Body of pancreas (tissue), 4 donors: ENCODE measurements at regions not wholly inside any gene's neighbourhood (a gene's known extent, or its start where the extent isn't known, plus 50 kb on each side); places are given as distances from the start of the nearest gene placed in this dataset.
A peak's percentile ranks its signal among the peaks of the same experiment; 100 is the strongest.

Source experiments
- ATAC-seq: fragments of 150-250 bp; one replicate; pipeline ENCODE4 v1.9.1; 2016
- DNase-seq, 4 donors: peaks; one replicate each; pipeline ENCODE4 v3.0.0-alpha.2; 2019
- H3K27ac ChIP-seq, 4 donors: fragments of 200-600 bp; sonication (generic); 1 replicate in 3 of 4; 2 replicates in 1 of 4; pipeline versions ENCODE4 v1.5.1 to v1.6.1; 2016 to 2019; ENCODE audit warnings: mild to moderate bottlenecking in 1 of 4, mixed read lengths in 1 of 4, moderate library complexity in 1 of 4
- H3K27me3 ChIP-seq, 2 donors: fragments of 200-600 bp; sonication (generic); one replicate each; pipeline ENCODE4 v1.6.0; 2016; ENCODE audit warnings: mild to moderate bottlenecking in 1 of 2
- H3K36me3 ChIP-seq, 2 donors: fragments of 200-600 bp; sonication (generic); replicated peaks in 1 of 2; 2 replicates each; pipeline ENCODE4 v1.5.1; 2016; ENCODE audit warnings: low read depth in 2 of 2; ENCODE audit not compliant: insufficient read depth in 1 of 2
- H3K4me1 ChIP-seq: fragments of 200-600 bp; sonication (generic); one replicate; pipeline ENCODE4 v1.6.0; 2016
- H3K4me3 ChIP-seq, 2 donors: fragments of 200-600 bp; sonication (generic); 1 replicate in 1 of 2; 2 replicates in 1 of 2; pipeline ENCODE4 v1.5.1; 2016 to 2019
- H3K9me3 ChIP-seq, 3 donors: fragments of 200-600 bp; sonication (generic); 1 replicate in 2 of 3; 2 replicates in 1 of 3; pipeline ENCODE4 v1.5.1; 2016
- POLR2A ChIP-seq, 3 donors: fragments of 450-650 bp; IDR thresholded peaks; one replicate each; pipeline ENCODE4 v1.6.1; 2016; ENCODE audit warnings: antibody characterized with exemption in 3 of 3, mild to moderate bottlenecking in 2 of 3
- WGBS, 2 donors: methylation state at CpG; one replicate each; pipeline ENCODE4 v1.1.5; 2017; 5-methylcytosine and 5-hydroxymethylcytosine counted together
- intact Hi-C: fragments of 100-400 bp; cut with DNase I; formaldehyde crosslinking; loops from one replicate; pipeline ENCODE4 v1.15.1; 2023
- TF ChIP-seq, protein P1 (sequence below), 7 experiments: fragments of 450-650 bp in 4 of 7; fragments of 200-600 bp in 3 of 7; sonication (generic) in 3 of 7; IDR thresholded peaks; one replicate each; pipeline ENCODE4 v1.5.1; 2016 to 2019; ENCODE audit warnings: antibody characterized with exemption in 7 of 7

DNA sequence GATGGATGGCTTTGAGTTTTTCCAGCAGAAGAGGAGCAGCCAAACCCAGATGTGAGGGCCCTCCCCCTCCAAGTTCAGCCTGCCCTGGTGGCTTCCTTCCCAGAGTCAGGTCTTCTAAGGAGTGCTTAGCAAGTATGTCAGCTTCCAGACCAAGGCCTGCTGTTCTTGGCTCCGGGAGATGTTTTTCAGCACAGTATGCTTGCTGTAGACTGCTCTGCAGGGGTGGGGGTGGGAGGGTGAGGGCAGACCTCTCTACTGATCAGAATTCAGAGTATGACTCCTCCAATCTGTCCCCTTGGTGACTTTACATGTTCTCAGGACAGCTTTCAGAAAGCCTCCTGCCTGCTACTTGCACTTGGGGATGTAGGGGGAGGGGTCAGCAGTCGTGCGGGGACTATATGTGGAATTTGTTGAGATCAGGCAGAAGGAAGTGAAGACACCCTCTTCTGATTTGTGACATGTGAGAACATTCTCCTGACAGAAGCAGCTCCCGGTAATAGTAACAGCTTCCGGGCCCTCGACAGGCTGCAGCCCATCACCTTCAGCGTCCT lies 516.4 kb upstream of the ZMIZ1 start:
- Histone ChIP-seq H3K4me1 (no peaks in the 10 kb centered on the region), H3K27ac (no peak overlapping the region)
- ATAC-seq, result peak; percentile 55

DNA sequence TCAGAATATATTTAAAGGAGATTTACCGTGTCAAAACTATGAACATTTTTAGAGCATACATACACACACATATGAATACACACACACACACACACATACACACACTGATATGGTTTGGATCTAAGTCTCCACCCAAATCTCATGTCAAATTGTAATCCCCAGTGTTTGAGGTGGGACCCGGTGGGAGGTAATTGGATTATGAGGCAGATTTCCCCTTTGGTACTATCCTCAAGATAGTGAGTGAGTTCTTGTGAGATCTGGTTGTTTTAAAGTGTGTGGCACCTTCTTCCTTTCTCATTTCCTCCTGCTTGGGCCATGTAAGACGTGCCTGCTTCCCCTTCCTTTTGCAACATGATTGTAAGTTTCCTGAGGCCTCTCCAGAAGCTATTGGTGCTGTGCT lies 515.0 kb upstream of the ZMIZ1 start:
- H3K27ac ChIP-seq, result no peak overlapping the region
- WGBS, 2 donors, result 86 to 87% methylated on average over 3 of the region's 3 CpGs
- intact Hi-C loops, result no loop called here
- no peaks in the 10 kb centered on the region for H3K4me1 ChIP-seq
- TF ChIP-seq, protein P1, sequence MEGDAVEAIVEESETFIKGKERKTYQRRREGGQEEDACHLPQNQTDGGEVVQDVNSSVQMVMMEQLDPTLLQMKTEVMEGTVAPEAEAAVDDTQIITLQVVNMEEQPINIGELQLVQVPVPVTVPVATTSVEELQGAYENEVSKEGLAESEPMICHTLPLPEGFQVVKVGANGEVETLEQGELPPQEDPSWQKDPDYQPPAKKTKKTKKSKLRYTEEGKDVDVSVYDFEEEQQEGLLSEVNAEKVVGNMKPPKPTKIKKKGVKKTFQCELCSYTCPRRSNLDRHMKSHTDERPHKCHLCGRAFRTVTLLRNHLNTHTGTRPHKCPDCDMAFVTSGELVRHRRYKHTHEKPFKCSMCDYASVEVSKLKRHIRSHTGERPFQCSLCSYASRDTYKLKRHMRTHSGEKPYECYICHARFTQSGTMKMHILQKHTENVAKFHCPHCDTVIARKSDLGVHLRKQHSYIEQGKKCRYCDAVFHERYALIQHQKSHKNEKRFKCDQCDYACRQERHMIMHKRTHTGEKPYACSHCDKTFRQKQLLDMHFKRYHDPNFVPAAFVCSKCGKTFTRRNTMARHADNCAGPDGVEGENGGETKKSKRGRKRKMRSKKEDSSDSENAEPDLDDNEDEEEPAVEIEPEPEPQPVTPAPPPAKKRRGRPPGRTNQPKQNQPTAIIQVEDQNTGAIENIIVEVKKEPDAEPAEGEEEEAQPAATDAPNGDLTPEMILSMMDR (IDR thresholded peaks at IDR 0.05), result no peak
- no peak for TF ChIP-seq POLR2A (IDR thresholded peaks at IDR 0.05)
- no peak for DNase-seq
- H3K4me3 ChIP-seq, result no peak overlapping the region
- H3K9me3 ChIP-seq, result no peaks in the 10 kb centered on the region
- H3K36me3 ChIP-seq, result no peaks in the 10 kb centered on the region
- ATAC-seq, result no peak
- no peaks in the 10 kb centered on the region for H3K27me3 ChIP-seq

More for the DNA sequence above, 516.4 kb upstream of the ZMIZ1 start:
- no peaks in the 10 kb centered on the region for H3K9me3 ChIP-seq
- peak in 3 of 4 donors; percentile 28 to 56 (median 31) for DNase-seq
- 58 to 83% methylated on average over 7 of the region's 7 CpGs for WGBS, 2 donors
- intact Hi-C loops, result no loop called here
- no peaks in the 10 kb centered on the region for H3K27me3 ChIP-seq
- no peaks in the 10 kb centered on the region for H3K36me3 ChIP-seq
- no peak overlapping the region for H3K4me3 ChIP-seq
- TF ChIP-seq, protein P1 (IDR thresholded peaks at IDR 0.05), result no peak

DNA sequence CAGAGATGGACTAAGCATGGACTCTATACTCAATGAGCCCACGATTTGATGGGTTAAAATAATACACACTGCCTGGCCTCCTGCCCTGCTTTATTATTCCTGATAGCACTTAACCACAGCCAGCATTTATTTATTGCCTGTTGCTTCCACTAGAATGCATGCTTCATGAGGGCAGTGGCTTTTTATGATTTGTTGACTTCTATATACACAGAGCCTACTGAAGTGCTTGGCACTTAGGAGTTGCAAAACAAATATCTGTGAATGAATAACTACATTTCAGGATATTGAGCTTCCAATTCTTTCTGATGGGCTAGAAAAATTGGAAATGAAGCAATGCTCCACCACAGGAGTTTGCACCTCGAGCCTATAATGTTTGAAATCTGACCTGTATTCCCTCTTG lies 513.6 kb upstream of the ZMIZ1 start:
- Histone ChIP-seq H3K4me1 (peaks cover 7% of the 10 kb centered on the region), H3K9me3 (no peaks in the 10 kb centered on the region), H3K27ac (no peak overlapping the region), H3K4me3 (no peak overlapping the region), H3K36me3 (no peaks in the 10 kb centered on the region), H3K27me3 (no peaks in the 10 kb centered on the region)
- WGBS, 2 donors, result 77 to 84% methylated on average over 2 of the region's 2 CpGs
- no peak for TF ChIP-seq POLR2A (IDR thresholded peaks at IDR 0.05)
- TF ChIP-seq, protein P1 (IDR thresholded peaks at IDR 0.05), result no peak
- no peak for DNase-seq
- intact Hi-C loops, result no loop called here
- no peak for ATAC-seq

DNA sequence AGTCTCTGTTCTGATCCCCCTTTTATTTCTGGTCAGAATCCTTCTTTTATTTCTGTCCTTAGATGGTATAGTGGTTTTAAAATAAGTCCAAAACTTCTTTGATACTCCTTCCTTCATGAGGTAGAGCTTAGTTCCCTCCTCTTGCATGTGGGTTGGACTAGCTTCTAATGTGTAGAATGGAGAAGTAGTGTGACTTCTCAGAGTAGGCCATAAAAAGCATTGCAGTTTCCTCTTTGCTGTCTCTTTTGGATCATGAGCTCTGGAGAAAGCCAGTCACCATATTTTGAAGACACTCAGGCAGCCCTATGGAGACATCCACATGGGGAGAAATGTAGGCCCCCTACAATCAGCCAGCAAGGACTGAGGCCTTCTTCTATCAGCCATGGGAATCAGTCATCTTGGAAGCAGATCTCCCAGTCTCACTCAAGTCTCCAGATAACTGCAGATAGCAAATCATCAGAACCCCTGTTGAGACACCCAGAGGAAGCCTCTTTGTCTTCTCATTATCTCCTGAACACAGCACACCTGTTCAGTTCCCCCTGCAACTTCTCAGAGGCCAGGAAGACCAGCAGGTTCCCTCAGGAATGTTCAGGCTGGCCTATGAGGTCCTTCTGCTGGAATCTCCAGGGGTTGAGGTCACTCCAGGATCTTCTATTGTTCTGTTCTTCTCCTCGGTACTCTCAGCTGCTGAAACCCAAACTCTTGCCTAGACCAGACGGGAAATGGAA lies 511.9 kb upstream of the ZMIZ1 start:
- 91 to 94% methylated on average over 2 of the region's 2 CpGs for WGBS, 2 donors
- ATAC-seq (no peak), DNase-seq (no peak)
- H3K36me3 ChIP-seq, result no peaks in the 10 kb centered on the region
- no peak for TF ChIP-seq POLR2A (IDR thresholded peaks at IDR 0.05)
- TF ChIP-seq, protein P1 (IDR thresholded peaks at IDR 0.05), result no peak
- no peaks in the 10 kb centered on the region for H3K9me3 ChIP-seq
- no peak overlapping the region for H3K4me3 ChIP-seq
- H3K27me3 ChIP-seq, result no peaks in the 10 kb centered on the region
- peaks cover 7% of the 10 kb centered on the region for H3K4me1 ChIP-seq
- intact Hi-C loops, result no loop called here
- H3K27ac ChIP-seq, result no peak overlapping the region

DNA sequence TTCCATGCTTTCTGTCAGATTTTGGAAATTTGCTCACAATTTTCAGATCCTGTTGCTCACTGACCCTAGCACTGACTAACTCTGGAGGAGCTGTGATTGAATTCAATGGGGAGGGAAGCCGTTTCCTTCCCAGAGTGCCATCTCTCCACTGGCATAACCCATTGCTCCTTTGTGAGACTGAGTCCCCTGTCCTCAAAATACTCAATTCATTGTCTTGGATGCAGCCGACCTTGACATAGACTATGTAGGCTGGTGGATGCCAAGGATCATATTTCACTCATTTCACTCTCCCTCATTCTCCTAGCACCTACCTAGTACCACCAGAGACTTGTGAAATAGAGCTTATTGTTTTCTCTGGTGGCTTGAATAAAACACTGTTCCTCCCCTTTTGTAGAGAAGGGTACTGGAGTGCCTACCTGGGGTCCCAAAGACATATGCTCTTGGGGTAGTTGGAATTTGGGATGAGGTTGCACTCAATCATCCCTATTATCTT lies 511.3 kb upstream of the ZMIZ1 start:
- H3K27me3 ChIP-seq, result no peaks in the 10 kb centered on the region
- H3K27ac ChIP-seq, result no peak overlapping the region
- H3K9me3 ChIP-seq, result no peaks in the 10 kb centered on the region
- TF ChIP-seq, protein P1 (IDR thresholded peaks at IDR 0.05), result no peak
- TF ChIP-seq POLR2A (IDR thresholded peaks at IDR 0.05), result no peak
- peaks cover 7% of the 10 kb centered on the region for H3K4me1 ChIP-seq
- ATAC-seq, result no peak
- DNase-seq, result no peak
- no peaks in the 10 kb centered on the region for H3K36me3 ChIP-seq
- H3K4me3 ChIP-seq, result no peak overlapping the region
- intact Hi-C loops, result no loop called here
- WGBS, 2 donors, result 83 to 89% methylated on average over 2 of the region's 2 CpGs
